ENCODE measurements at regions not wholly inside any gene's neighbourhood (a gene's known extent, or its start where the extent isn't known, plus 50 kb on each side); places are given as distances from the start of the nearest gene placed in this dataset.

- peaks cover 16% of the 10 kb centered on the region for H3K9me3 ChIP-seq (ENCODE audit: control insufficient read depth, insufficient read depth, low read length)
- TF ChIP-seq MAZ (IDR thresholded peaks at IDR 0.05; ENCODE audit: borderline replicate concordance, low read depth, low read length) (no peak), SMC3 (IDR thresholded peaks at IDR 0.05; ENCODE audit: low read depth, low read length) (no peak), USF2 (IDR thresholded peaks at IDR 0.05; ENCODE audit: low read depth, low read length) (no peak), ELK1 (IDR thresholded peaks at IDR 0.05; ENCODE audit: borderline replicate concordance, low read depth, low read length) (no peak), CEBPB (IDR thresholded peaks at IDR 0.05; ENCODE audit: low read depth, low read length) (no peak), RCOR1 (IDR thresholded peaks at IDR 0.05; ENCODE audit: insufficient replicate concordance, low read length) (no peak), RAD21 (IDR thresholded peaks at IDR 0.05; ENCODE audit: low read length) (no peak)
Measured at GRCh38 chr10:8454357-8454756, 399.9 kb downstream of the GATA3 start.

More at GRCh38 chr10:8454357-8454756, 399.9 kb downstream of the GATA3 start:
- POLR2A ChIA-PET (ENCODE audit: unreplicated experiment) = no interaction called here
- dilution Hi-C loops (cut with HindIII; ENCODE audit: low sequenced_read_pairs, unreplicated experiment) = no loop called here
- H3K4me2 ChIP-seq (ENCODE audit: low read depth, low read length) = no peak overlapping the region
- no peak overlapping the region for H2AFZ ChIP-seq (replicated peaks; ENCODE audit: low read length, poor library complexity)
- H4K8ac ChIP-seq (ENCODE audit: low read depth in 2 of 2, low read length in 2 of 2) = no peak overlapping the region
- BruUV-seq (replicated peaks) = no TSS peak
- H4K20me1 ChIP-seq (ENCODE audit: insufficient read depth, low read length) = no peaks in the 10 kb centered on the region
- no peak overlapping the region for H2BK5ac ChIP-seq (ENCODE audit: low read depth, low read length, poor library complexity, severe bottlenecking)
- no peak overlapping the region for H3K27ac ChIP-seq (ENCODE audit: insufficient read depth, low read length)
- H3K56ac ChIP-seq (ENCODE audit: extremely low read depth, insufficient read depth, low read length) = no peak overlapping the region
- CTCF ChIA-PET = no interaction called here
- H4K5ac ChIP-seq (ENCODE audit: low read depth, low read length) = no peak overlapping the region
- no peak overlapping the region for H3K18ac ChIP-seq (ENCODE audit: low read depth, low read length)
- intact Hi-C loops (cut with micrococcal nuclease) = no loop called here
- H2BK20ac ChIP-seq (ENCODE audit: low read depth, low read length) = no peak overlapping the region
- in situ Hi-C loops (cut with MboI; ENCODE audit: low sequenced_read_pairs) = no loop called here
- no peak overlapping the region for H3K4me3 ChIP-seq (ENCODE audit: insufficient read depth, low read depth, low read length)
- H2BK15ac ChIP-seq (ENCODE audit: low read depth, low read length) = no peak overlapping the region
- no peak overlapping the region for H3K14ac ChIP-seq (replicated peaks; ENCODE audit: low read depth, low read length)
- ATAC-seq (ENCODE audit: low read depth) = no peak
- no peaks in the 10 kb centered on the region for H3K79me1 ChIP-seq (ENCODE audit: low read depth in 1 of 2, low read length in 2 of 2)
- no peak overlapping the region for H3K23ac ChIP-seq (ENCODE audit: low read depth, low read length)
- WGBS, 2 experiments (ENCODE audit: extremely low coverage in 2 of 2, insufficient read length in 1 of 2) = no CpG with 5 or more reads among the region's 3 CpGs
- no peaks in the 10 kb centered on the region for H3K4me1 ChIP-seq (ENCODE audit: control insufficient read depth, insufficient read depth, low read length)
- H3K36me3 ChIP-seq (ENCODE audit: control insufficient read depth, insufficient read depth, low read length) = no peaks in the 10 kb centered on the region
- H3K4ac ChIP-seq (ENCODE audit: low read depth, low read length) = no peak overlapping the region
- H3K9ac ChIP-seq (ENCODE audit: low read depth, low read length) = no peak overlapping the region
- no peak overlapping the region for H2AK5ac ChIP-seq (ENCODE audit: low read depth, low read length)
- no peak overlapping the region for H2AK9ac ChIP-seq (replicated peaks; ENCODE audit: low read depth, low read length, poor library complexity)
- no peak overlapping the region for H4K91ac ChIP-seq (ENCODE audit: insufficient read depth, low read depth, low read length)
- H2BK120ac ChIP-seq (ENCODE audit: low read depth, low read length) = no peak overlapping the region
- H3K27me3 ChIP-seq (ENCODE audit: control insufficient read depth, insufficient read depth, low read length) = no peaks in the 10 kb centered on the region
- DNase-seq = no peak
- H3K9me1 ChIP-seq (ENCODE audit: insufficient read depth, low read length) = no peaks in the 10 kb centered on the region

Data from IMR-90 (cell line).